K562 (cell line): ENCODE measurements at regions not wholly inside any gene's neighbourhood (a gene's known extent, or its start where the extent isn't known, plus 50 kb on each side); places are given as distances from the start of the nearest gene placed in this dataset.

Experiments
- CTCF ChIP-seq, 3 experiments: IDR thresholded peaks in 2 of 3; conservative IDR thresholded peaks in 1 of 3; 2 replicates each; pipeline ENCODE4 v1.5.1; 2011 to 2012; ENCODE audit warnings: low read length in 3 of 3, mild to moderate bottlenecking in 3 of 3, control low read depth in 2 of 3, improper control_type of control experiment in 1 of 3, inconsistent platforms in 1 of 3, low read depth in 1 of 3, mixed read lengths in 1 of 3, moderate library complexity in 1 of 3; ENCODE audit not compliant: insufficient read depth in 2 of 3
- GABPA ChIP-seq: fragments of 200-800 bp; sonication (Bioruptor generic); conservative IDR thresholded peaks from 2 replicates; pipeline ENCODE4 v1.6.1; 2016; ENCODE audit warnings: low read depth, missing genetic modification characterization, missing compliant biosample characterization
- POLR2A ChIP-seq: fragments of 450-650 bp; conservative IDR thresholded peaks from 2 replicates; pipeline ENCODE4 v1.6.1; 2016
- POLR2AphosphoS5 ChIP-seq: IDR thresholded peaks from 2 replicates; pipeline ENCODE4 v1.6.1; 2011; ENCODE audit warnings: mild to moderate bottlenecking, low read depth, low read length, moderate library complexity; ENCODE audit not compliant: control insufficient read depth, insufficient read depth
- ZBTB33 ChIP-seq: sonication (generic); formaldehyde crosslinking; IDR thresholded peaks from 2 replicates; pipeline ENCODE4 v1.8.1; 2023; ENCODE audit warnings: mild to moderate bottlenecking, missing genetic modification reagents
- ZNF655 ChIP-seq: fragments of 250-450 bp; sonication (Bioruptor Pico); IDR thresholded peaks from 2 replicates; pipeline ENCODE4 v1.5.0; 2021

GRCh38 chr5:3999929-4000328 is 404.3 kb downstream of the IRX1 start:
- TF ChIP-seq ZBTB33 (no peak), POLR2A (no peak), ZNF655 (CRISPR knock-in tag) (no peak), CTCF (IDR thresholded peaks at IDR 0.05 in 2 of 3, conservative IDR thresholded peaks at IDR 0.05 in 1 of 3; ENCODE audit: insufficient read depth in 2 of 3, low read depth in 1 of 3, low read length in 3 of 3) (no peak), GABPA (tag) (no peak), POLR2AphosphoS5 (no peak)
